Immature natural killer cell (primary cell): ENCODE measurements at regions not wholly inside any gene's neighbourhood (a gene's known extent, or its start where the extent isn't known, plus 50 kb on each side); places are given as distances from the start of the nearest gene placed in this dataset.

Experiments used
- DNase-seq, 3 donors: peaks; one replicate each; pipeline ENCODE4 v3.0.0; 2022; ENCODE audit warnings: mixed read lengths in 1 of 3
- H3K27ac Mint-ChIP-seq, 6 donors: one replicate each; pipeline ENCODE4 v1.8.0; 2020; ENCODE audit warnings: mixed read lengths in 6 of 6, mild to moderate bottlenecking in 5 of 6, inconsistent platforms in 4 of 6, moderate library complexity in 3 of 6
- H3K27me3 Mint-ChIP-seq, 3 donors: one replicate each; pipeline ENCODE4 v1.8.0; 2020 to 2021; ENCODE audit warnings: low read depth in 3 of 3, mild to moderate bottlenecking in 3 of 3, mixed read lengths in 3 of 3, moderate library complexity in 3 of 3, inconsistent platforms in 1 of 3
- H3K36me3 Mint-ChIP-seq, 3 donors: one replicate each; pipeline ENCODE4 v1.8.0; 2020; ENCODE audit warnings: mixed read lengths in 3 of 3, inconsistent platforms in 2 of 3, mild to moderate bottlenecking in 2 of 3
- H3K4me1 Mint-ChIP-seq, 2 donors: one replicate each; pipeline ENCODE4 v1.8.0; 2020; ENCODE audit warnings: inconsistent platforms in 2 of 2, mild to moderate bottlenecking in 2 of 2, mixed read lengths in 2 of 2, moderate library complexity in 1 of 2
- H3K4me3 Mint-ChIP-seq, 5 donors: one replicate each; pipeline ENCODE4 v1.8.0; 2020; ENCODE audit warnings: mild to moderate bottlenecking in 5 of 5, mixed read lengths in 5 of 5, inconsistent platforms in 3 of 5, moderate library complexity in 3 of 5
- H3K9me3 Mint-ChIP-seq, 6 donors: one replicate each; pipeline ENCODE4 v1.8.0; 2020; ENCODE audit warnings: mild to moderate bottlenecking in 6 of 6, mixed read lengths in 6 of 6, inconsistent platforms in 4 of 6, moderate library complexity in 3 of 6

DNA sequence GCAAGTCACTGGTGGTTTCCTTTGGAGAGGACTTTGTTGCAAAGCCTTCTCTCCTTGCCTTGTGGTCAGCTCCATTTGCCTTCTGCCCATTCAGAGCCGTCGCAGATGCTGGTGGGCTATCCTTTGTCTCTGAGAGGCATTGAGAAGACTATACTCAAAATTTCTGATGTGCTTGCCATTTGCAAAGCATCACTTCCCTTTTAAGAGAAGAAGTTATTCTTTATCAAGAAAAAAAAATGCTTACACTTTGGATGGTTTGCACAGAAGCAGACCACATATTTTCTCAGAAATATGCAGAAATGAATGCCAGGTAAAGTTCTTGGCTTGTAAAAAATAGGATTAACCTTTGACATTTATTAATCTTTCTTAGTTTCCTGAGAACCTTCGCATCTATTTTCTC lies 195.8 kb upstream of the KLF4 start:
- Mint-ChIP-seq H3K36me3 (no peaks in the 10 kb centered on the region), H3K27me3 (peaks cover 0 to 2% (median 1%) of the 10 kb centered on the region in 3 donors), H3K4me3 (no peak overlapping the region), H3K9me3 (peaks cover 0 to 7% (median 3%) of the 10 kb centered on the region in 6 donors), H3K27ac (no peak overlapping the region), H3K4me1 (no peaks in the 10 kb centered on the region)
- no peak for DNase-seq

- no peak for DNase-seq
- Mint-ChIP-seq H3K4me1 (no peaks in the 10 kb centered on the region), H3K27me3 (peaks cover 0 to 2% (median 1%) of the 10 kb centered on the region in 3 donors), H3K4me3 (no peak overlapping the region), H3K9me3 (peaks cover 0 to 5% (median 3%) of the 10 kb centered on the region in 6 donors), H3K36me3 (no peaks in the 10 kb centered on the region), H3K27ac (no peak overlapping the region)
Observed at GRCh38 chr9:107684224-107684623, 194.7 kb upstream of the KLF4 start.

- H3K27ac Mint-ChIP-seq = no peak overlapping the region
- H3K9me3 Mint-ChIP-seq = peaks cover 0 to 5% (median 3%) of the 10 kb centered on the region in 6 donors
- H3K36me3 Mint-ChIP-seq = no peaks in the 10 kb centered on the region
- H3K4me1 Mint-ChIP-seq = no peaks in the 10 kb centered on the region
- peaks cover 0 to 2% (median 1%) of the 10 kb centered on the region in 3 donors for H3K27me3 Mint-ChIP-seq
- no peak for DNase-seq
- H3K4me3 Mint-ChIP-seq = no peak overlapping the region
Observed at GRCh38 chr9:107683566-107683965, 194.0 kb upstream of the KLF4 start.

- Mint-ChIP-seq H3K4me3 (no peak overlapping the region), H3K4me1 (no peaks in the 10 kb centered on the region), H3K9me3 (peaks cover 0 to 7% (median 0%) of the 10 kb centered on the region in 6 donors), H3K27ac (no peak overlapping the region), H3K27me3 (peaks cover 0 to 1% (median 0%) of the 10 kb centered on the region in 3 donors), H3K36me3 (no peaks in the 10 kb centered on the region)
- no peak for DNase-seq
Observed at GRCh38 chr9:107681988-107682387, 192.4 kb upstream of the KLF4 start.

GRCh38 chr9:107675351-107676259 lies 186.0 kb upstream of the KLF4 start:
- Mint-ChIP-seq H3K27me3 (peaks cover 0 to 2% (median 0%) of the 10 kb centered on the region in 3 donors), H3K36me3 (no peaks in the 10 kb centered on the region), H3K4me3 (no peak overlapping the region), H3K9me3 (peaks cover 0 to 5% (median 0%) of the 10 kb centered on the region in 6 donors), H3K4me1 (no peaks in the 10 kb centered on the region), H3K27ac (peak overlapping the region in 1 of 6 donors; percentile 19)
- DNase-seq = no peak

DNA sequence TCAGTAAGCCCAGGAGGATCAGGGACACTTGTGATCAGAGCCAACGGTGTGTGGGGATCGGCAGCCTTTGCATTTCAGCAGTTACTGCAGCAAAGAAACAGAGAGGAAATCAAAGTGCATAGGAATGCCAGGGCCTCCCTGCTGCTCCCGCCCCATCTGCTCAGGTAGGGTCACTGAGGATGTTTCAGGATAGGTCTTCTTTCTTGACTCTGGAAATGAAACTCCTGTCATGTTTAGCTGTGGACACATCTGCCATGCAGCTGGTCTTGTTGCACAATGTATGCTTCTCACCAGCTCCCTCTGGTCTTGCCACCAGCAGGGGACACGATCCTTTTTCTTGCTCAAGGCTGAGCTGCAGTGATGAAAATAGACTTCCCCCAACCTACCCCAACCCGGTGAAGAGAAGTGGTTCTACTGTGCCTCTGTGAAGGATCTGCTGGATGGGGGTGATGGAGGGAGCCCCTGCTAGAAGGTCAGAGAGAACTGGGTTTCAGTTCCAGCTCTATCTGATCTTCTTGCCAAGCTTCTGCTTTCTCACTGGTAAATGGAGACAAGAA lies 185.2 kb upstream of the KLF4 start:
- Mint-ChIP-seq H3K27ac (no peak overlapping the region), H3K27me3 (peaks cover 0 to 2% (median 0%) of the 10 kb centered on the region in 3 donors), H3K36me3 (no peaks in the 10 kb centered on the region), H3K4me3 (no peak overlapping the region), H3K9me3 (peaks cover 0 to 5% (median 0%) of the 10 kb centered on the region in 6 donors), H3K4me1 (no peaks in the 10 kb centered on the region)
- no peak for DNase-seq

DNA sequence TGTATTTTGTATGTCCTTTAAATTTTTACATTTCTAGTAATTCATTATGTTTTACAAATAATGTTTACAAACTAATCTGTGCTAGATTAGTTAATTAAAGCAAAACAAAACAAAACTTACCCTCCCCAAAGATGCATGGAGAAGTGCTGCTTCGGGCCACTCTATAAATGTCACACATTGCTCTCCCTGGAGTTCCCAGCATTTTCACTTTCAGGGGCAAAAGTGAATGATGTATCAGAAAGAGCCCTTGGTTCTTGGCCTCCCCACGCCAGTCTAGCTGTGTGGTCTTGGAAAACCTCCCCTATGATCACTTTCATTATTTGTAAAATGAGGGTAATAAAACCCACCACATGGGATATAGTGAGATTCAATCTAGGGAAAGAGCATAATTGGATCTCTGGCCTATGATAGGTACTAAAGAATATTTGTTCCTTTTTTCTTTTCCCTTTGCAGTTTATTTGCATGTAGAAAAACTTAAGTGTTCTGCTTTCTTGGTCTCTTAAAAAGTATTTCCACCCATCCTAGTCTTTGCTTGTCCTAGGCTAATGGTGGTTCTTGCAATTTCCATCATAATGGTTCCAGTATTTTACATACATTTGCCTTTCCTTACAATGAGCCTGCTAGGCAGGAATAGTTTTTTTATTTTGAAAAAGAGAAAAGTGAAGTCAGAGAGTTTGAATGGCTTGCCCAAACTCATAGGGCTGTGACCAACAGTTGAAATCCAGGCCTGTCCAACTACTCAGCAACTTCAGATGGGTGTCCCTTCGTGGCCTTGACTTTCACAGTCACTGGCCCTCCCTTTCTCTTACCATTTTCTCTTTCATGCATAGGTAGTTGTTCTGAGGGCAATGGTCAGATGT lies 184.5 kb upstream of the KLF4 start:
- no peak overlapping the region for H3K27ac Mint-ChIP-seq
- no peaks in the 10 kb centered on the region for H3K36me3 Mint-ChIP-seq
- peaks cover 0 to 2% (median 0%) of the 10 kb centered on the region in 3 donors for H3K27me3 Mint-ChIP-seq
- no peak overlapping the region for H3K4me3 Mint-ChIP-seq
- peaks cover 0 to 5% (median 0%) of the 10 kb centered on the region in 6 donors for H3K9me3 Mint-ChIP-seq
- no peaks in the 10 kb centered on the region for H3K4me1 Mint-ChIP-seq
- no peak for DNase-seq

GRCh38 chr9:107671588-107671987 lies 182.0 kb upstream of the KLF4 start:
- H3K27me3 Mint-ChIP-seq = peaks cover 0 to 2% (median 0%) of the 10 kb centered on the region in 3 donors
- H3K27ac Mint-ChIP-seq = no peak overlapping the region
- no peak overlapping the region for H3K4me3 Mint-ChIP-seq
- H3K36me3 Mint-ChIP-seq = no peaks in the 10 kb centered on the region
- H3K4me1 Mint-ChIP-seq = no peaks in the 10 kb centered on the region
- H3K9me3 Mint-ChIP-seq = peaks cover 0 to 8% (median 0%) of the 10 kb centered on the region in 6 donors
- DNase-seq = no peak

GRCh38 chr9:107669422-107669821 lies 179.9 kb upstream of the KLF4 start:
- H3K27ac Mint-ChIP-seq = no peak overlapping the region
- H3K4me3 Mint-ChIP-seq = no peak overlapping the region
- H3K36me3 Mint-ChIP-seq = no peaks in the 10 kb centered on the region
- peaks cover 0 to 8% (median 0%) of the 10 kb centered on the region in 6 donors for H3K9me3 Mint-ChIP-seq
- H3K27me3 Mint-ChIP-seq = peaks cover 0 to 4% (median 2%) of the 10 kb centered on the region in 3 donors
- no peak for DNase-seq
- no peaks in the 10 kb centered on the region for H3K4me1 Mint-ChIP-seq

GRCh38 chr9:107667231-107668070 lies 177.9 kb upstream of the KLF4 start:
- no peak for DNase-seq
- H3K4me1 Mint-ChIP-seq = no peaks in the 10 kb centered on the region
- no peaks in the 10 kb centered on the region for H3K36me3 Mint-ChIP-seq
- H3K9me3 Mint-ChIP-seq = peaks cover 0 to 8% (median 0%) of the 10 kb centered on the region in 6 donors
- no peak overlapping the region for H3K27ac Mint-ChIP-seq
- H3K4me3 Mint-ChIP-seq = no peak overlapping the region
- H3K27me3 Mint-ChIP-seq = peaks cover 0 to 5% (median 2%) of the 10 kb centered on the region in 3 donors

DNA sequence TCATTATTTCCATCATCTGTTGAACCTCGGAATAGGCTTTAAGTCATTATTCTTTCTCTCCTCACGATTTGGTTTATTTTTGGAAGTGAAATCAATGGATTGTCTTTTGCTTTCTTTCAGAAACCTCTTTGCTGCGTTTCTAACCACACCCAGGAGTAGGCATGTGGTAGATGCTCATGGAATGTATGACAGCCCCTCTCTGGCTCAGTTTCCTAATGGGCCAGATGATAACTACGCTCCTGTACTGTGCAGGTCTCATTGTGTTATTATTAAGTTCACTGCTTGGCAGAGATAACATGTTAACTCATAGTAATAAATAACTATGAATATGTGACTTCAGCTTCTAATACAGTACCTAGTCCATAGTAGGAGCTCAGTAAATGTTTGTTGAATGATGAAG lies 175.5 kb upstream of the KLF4 start:
- Mint-ChIP-seq H3K4me3 (no peak overlapping the region), H3K27me3 (peaks cover 0 to 4% (median 2%) of the 10 kb centered on the region in 3 donors), H3K27ac (no peak overlapping the region), H3K36me3 (no peaks in the 10 kb centered on the region), H3K9me3 (peaks cover 0 to 8% (median 0%) of the 10 kb centered on the region in 6 donors), H3K4me1 (no peaks in the 10 kb centered on the region)
- no peak for DNase-seq

GRCh38 chr9:107660976-107661375 lies 171.4 kb upstream of the KLF4 start:
- H3K27me3 Mint-ChIP-seq = peaks cover 0 to 4% (median 2%) of the 10 kb centered on the region in 3 donors

GRCh38 chr9:107653263-107653821 lies 163.8 kb upstream of the KLF4 start:
- Mint-ChIP-seq H3K4me1 (no peaks in the 10 kb centered on the region), H3K9me3 (peaks cover 0 to 5% (median under 1%) of the 10 kb centered on the region in 6 donors), H3K4me3 (no peak overlapping the region), H3K36me3 (no peaks in the 10 kb centered on the region), H3K27me3 (peaks cover 0 to 5% (median 0%) of the 10 kb centered on the region in 3 donors), H3K27ac (no peak overlapping the region)
- DNase-seq = no peak

More at GRCh38 chr9:107660976-107661375, 171.4 kb upstream of the KLF4 start:
- Mint-ChIP-seq H3K9me3 (peaks cover 0 to 5% (median 0%) of the 10 kb centered on the region in 6 donors), H3K27ac (no peak overlapping the region), H3K36me3 (no peaks in the 10 kb centered on the region), H3K4me1 (no peaks in the 10 kb centered on the region), H3K4me3 (no peak overlapping the region)
- no peak for DNase-seq
